Stimulated activated CD4-positive, alpha-beta T cell treated with anti-CD3 and anti-CD28 coated beads, Interleukin-4, amount 100 ng/mL, for 48 hours (primary cell): ENCODE measurements at regions not wholly inside any gene's neighbourhood (a gene's known extent, or its start where the extent isn't known, plus 50 kb on each side); places are given as distances from the start of the nearest gene placed in this dataset.

ENCODE experiments used
- DNase-seq, 2 donors: peaks; one replicate each; pipeline ENCODE4 v3.0.0-alpha.2; 2020; ENCODE audit warnings: low read depth in 2 of 2

DNA sequence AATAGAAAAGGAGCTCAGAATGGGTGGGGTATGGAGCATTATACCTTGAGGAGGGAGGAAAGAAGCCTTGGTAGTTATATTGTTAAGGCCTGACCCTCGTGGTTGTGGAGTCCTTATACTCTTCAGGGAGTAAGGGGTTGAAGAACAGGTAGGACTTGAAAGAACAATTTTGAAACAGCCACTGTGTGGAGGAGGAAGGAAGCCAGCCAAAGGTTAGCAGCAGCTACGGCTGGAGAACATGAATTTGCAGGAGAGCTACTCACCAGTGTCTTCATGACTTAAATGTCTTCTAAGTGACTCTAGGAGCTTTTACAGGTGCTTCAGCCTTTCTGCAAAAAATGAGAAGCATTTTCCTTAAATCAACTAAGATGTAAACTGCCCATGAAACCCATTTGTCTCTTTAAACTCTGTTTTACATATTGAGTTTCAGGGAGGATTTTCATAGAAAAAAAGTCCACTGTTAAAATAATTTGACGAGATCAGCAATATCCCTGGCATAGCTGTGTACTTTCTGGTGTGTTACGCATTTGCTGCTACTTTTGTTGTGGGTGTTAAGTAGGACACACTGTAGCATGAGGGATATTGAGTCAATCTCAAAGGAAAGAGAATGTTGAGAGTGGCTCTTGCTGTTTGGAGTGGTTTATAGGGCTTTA is 110.6 kb upstream of the ELL2 start:
- no peak for DNase-seq

DNA sequence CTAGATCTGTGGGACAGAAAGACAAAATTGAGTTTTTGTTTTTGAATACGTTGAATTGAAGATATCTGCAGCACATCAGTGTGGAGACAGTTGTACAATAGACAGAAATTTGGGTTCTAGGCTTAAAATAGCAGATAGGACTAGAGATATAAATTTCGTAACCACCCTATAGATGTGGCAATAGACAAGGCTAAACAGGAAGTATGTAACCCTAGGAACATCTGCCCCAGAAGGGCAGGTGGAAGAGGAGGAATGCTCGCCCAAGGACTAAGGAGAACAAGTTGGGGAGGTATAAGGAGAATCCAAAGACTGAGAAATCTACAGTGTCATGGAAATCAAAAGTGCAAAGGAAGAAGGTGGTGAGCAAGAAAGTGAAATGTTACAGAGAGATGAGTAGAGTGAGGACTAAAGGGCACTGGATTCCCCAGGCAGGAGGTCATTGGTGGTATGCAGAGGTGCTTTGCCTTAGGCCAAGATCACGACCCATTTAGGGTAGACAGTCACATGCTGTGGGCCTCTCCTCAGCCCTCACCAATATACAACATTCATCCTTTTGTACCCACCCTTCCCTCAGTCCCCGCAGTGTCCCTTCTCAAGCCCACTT is 109.1 kb upstream of the ELL2 start:
- no peak for DNase-seq

DNA sequence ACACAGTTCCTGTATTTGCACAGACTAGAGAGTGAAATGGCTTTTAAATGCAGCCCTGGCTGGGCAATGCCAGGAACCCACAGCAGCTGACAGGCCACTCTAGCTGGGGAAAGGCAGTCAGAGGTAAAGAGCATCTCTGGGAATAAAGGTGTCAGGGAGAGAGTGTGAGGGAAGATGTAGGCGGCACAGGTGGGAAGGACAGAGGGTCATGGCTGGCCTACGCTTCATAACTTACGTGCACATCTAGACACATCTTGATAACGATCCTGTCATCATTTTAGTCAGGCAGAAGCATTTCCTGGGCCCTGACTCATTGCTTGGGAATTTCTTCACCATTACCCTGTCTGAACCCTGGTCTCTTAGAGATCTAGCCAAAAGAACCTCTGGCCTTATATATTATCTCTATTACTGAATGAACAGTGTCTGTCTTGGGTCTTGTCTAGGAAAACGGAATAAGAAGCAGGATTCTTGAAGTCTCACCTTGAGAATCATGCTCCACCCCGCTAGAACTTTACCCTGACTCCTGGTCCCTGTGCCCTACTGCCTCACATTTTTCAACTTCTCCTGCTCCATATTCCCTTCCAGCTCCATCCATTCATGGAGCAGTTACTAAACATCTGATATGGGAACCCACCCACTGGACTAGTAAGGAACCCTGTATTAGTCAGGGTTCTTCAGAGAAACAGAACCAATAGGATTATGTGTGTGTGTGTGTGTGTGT is 106.4 kb upstream of the ELL2 start:
- DNase-seq: peak in 1 of 2 donors; percentile 16

DNA sequence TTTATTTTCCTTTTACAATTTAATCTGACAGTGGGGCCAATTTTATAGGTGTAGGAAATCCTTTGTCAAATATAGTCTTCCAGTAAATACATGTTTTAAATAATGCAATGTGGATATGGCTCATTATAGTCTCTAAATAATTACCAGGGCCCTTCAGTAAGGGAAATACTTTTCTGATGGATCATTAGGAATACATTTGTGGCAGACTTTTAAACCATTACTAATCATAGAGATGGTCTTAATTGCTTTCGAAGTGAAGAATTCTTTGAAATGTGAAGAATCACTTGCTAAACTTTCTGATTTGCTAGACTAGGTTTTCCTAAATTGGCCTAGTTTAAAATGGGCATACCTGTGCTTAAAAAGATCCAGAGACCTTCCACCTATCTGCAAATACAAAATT is 105.6 kb upstream of the ELL2 start:
- DNase-seq: no peak

DNA sequence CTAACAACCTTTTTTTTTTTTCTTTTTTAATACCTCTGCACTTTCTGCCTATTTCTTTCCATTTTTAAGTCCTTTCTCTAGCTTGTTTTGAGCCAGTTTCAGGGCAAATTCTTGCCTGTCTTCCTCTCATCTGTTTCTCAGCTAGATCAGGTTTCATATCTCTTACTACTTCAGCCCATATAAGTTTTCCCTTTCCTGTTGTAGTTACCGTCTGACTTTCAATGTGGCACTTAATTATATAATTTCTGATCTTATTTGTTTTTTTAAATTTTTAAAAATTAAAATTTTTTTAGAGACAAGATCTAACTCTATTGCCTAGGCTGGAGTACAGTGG is 104.7 kb upstream of the ELL2 start:
- DNase-seq: no peak

GRCh38 chr5:96065685-96066385 is 104.2 kb upstream of the ELL2 start:
- peak in 1 of 2 donors; percentile 4 for DNase-seq

DNA sequence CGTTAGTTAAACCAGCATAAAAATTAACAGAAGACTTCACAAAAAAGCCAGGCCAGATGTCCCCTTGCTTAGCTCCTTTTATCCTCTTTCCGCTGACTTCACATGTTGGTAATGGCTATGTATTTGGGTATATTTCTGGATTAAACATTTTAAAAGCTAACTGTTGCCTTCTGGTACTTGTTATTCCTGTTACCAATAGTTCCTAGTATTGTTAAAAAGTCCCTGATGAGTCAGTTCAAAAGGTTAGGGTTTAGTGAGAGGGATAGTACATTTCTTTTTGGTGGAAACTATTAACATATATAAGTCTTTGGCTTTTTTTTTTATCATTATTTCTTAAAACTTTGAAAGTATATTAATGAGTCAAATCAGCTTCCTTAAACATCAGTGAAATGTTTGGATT is 103.2 kb upstream of the ELL2 start:
- no peak for DNase-seq

DNA sequence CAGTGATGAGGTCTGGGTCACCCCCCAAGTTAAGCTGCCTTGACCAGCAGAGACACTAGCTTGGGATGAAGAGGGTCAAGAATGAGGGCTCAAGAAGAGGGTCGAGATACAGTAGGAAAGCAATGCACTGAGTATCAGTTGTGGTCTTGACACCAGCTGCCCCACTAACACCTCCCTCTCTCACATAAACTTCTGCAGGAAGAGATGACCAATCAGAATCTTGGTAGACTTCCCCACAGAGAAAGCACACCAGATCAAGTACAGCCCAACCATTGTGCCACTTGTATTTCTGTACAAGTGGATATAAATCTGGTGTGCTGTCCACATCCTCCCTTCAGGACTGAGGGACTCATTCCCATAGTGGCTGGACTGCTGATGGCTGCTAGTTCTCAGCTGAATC is 101.2 kb upstream of the ELL2 start:
- DNase-seq: no peak

- DNase-seq: no peak
Measured at GRCh38 chr5:96058084-96058483, 96.4 kb upstream of the ELL2 start.

DNA sequence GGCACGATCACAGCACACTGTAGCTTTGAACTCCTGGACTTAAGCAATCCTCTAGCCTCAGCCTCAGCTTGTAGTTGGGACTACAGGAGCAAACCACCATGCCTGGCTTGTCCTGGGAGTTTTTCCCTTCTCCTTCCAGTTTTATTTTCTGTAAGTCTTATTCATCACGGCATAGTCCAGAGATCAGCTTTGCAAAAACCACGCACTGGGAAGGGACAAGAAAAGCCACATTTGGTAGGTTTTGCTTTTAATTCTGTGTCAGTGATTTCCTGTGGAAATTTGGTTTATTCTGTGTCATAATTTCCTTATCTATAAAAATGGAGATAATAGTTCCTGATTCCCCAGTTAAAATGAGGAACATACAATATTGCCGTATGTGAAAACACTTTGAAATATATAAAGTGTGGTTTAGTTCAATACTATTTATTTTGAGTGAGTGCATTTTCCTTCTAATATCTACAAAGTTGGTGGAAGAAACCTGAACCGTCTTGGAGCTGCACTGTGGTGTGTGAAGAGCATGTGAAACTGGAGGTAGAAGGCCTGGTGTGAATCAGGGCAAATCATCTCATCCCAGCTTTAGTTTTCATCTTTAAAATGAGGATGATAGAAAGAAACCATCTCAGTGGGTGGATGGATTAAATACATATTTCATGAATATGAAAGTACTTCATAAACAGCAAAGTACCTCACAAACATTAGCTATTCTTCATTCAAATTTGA is 92.8 kb upstream of the ELL2 start:
- DNase-seq: no peak

DNA sequence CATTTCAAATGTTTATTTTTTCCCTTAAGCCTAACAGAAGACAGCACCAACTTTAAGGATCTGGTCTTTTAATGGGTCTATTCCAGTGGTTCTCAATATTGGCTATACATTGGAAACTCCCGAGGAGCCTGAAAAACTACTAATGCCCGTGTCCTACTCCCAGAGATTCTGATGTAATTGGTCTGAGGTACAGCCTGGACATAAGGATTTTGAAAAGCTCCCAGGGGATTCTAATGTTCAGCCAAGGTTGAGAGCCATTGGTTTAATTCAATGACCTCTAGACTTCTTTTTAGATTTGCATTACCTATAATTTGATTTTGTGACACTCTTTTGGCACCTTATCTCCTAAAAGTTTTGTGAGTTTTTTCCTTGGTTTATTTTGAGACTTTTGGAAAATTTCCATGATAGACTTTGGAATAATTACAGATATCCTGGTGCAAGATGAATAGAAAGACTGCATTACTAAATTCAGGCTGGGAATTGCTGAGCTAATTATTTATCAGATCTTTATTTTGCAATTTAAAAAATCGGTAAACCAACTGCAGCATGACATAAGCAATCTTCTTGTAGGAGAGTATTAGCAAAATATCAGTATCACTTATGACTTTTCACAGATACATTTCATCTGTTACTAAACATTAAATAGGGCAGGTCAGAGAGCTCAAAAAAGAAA is 91.5 kb upstream of the ELL2 start:
- no peak for DNase-seq

- no peak for DNase-seq
Measured at GRCh38 chr5:96052374-96052773, 90.7 kb upstream of the ELL2 start.

GRCh38 chr5:96051401-96051830 is 89.8 kb upstream of the ELL2 start:
- DNase-seq: no peak

- no peak for DNase-seq
Measured at GRCh38 chr5:96050273-96050880, 88.7 kb upstream of the ELL2 start.

GRCh38 chr5:96049398-96050272 is 88.0 kb upstream of the ELL2 start:
- no peak for DNase-seq

DNA sequence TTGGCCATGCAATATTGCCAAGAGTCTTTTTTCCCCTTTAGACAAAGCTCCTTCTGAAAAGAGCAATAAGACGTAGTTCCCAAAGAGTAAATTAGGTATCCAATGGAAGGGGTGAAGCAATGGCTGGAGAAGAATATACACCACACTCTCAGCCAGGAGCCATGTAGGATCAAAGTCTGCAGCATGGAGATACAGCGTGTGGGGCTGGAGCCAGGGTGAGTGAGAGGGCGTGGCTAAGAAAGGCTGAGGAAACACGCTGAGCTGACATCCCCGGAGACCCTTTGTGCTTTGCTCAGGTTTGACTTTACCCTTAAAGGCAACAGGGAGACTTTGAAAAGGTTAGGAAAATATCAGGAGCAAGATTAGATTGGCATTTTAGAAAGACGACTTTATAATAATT is 87.1 kb upstream of the ELL2 start:
- DNase-seq: no peak

DNA sequence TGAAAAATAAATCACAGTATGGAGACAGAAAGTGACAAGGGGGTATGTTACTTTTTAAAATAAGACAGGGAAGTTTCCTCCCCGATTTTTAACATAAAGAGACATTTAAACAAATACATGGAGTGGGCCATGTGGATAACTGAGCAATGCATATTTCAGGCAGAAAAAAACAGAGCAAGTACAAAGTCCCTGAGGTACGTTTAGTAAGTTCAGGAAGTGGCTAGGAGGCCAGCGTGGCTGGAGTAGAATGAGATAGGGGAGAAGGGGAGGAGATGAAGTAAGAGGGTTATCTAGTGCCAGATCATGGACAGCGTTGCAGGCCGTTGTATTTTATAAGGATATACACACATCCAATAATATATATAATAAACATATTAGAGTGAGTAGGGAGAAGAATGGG is 84.2 kb upstream of the ELL2 start:
- DNase-seq: no peak

DNA sequence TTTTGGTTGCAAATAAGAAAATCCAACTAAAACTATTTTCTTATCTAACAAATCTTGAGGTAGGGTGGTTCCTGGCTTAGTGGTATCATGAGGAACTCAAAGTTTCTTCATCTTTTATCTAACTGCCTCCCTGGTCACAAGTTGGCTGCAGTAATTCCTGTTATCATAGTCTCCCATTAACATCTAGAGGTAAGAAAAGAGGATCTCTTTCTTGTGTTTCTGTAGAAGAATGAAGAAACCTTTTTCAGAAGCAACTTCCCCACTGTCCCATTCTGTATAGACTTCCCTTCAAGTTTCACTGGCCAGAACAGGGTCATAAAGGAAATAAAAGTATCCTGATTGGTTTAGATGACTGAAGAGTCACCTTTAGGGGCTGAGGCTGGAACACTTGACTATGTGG is 81.8 kb upstream of the ELL2 start:
- no peak for DNase-seq

DNA sequence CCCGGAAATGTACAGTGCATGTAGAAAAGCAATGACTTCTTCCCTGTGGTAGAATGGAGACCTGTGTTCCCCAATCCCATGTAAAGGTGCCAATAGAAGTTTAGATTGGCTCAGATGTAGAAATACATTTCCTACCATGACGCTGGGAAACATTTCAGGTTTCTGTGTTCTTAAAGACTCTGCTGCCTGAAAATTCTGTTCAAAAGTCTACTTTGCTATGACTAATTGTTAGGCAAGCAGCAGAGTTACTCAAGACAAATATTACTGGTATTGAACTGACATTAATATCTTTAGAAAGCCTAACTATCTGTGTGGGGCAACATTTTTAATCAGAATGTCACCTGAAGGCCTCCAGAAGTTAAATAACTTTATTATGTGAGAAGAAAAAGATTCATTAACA is 75.5 kb upstream of the ELL2 start:
- no peak for DNase-seq

GRCh38 chr5:96036301-96036700 is 74.7 kb upstream of the ELL2 start:
- DNase-seq: no peak
